IPS-NIHi11 (cell line): ENCODE measurements at regions not wholly inside any gene's neighbourhood (a gene's known extent, or its start where the extent isn't known, plus 50 kb on each side); places are given as distances from the start of the nearest gene placed in this dataset.

Experiments used
- DNase-seq: peaks from one replicate; pipeline ENCODE4 v3.0.0; 2012; ENCODE audit warnings: mixed read lengths, low spot score

DNA sequence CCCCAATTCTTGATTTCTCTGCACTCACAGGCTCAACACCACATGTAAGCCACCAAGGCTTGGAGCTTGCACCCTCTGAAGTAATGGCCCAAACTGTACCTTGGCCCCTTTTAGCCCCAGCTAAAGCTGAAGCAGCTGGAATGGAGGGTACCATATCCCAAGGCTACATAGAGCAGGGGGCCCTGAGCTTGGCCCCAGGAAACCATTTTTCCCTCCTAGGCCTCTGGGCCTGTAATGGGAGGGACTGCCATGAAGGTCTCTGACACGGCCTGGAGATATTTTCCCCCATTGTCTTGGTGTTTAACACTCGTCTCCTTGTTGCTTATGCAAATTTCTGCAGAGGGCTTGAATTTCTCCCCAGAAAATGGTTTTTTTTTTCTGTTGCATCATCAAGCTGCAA is 69.7 kb downstream of the SKA1 start:
- no peak for DNase-seq

- DNase-seq: no peak
These were observed 71.8 kb downstream of the SKA1 start for GRCh38 chr18:50446629-50447028.

- DNase-seq: no peak
These were observed 72.4 kb downstream of the SKA1 start for GRCh38 chr18:50447102-50447741.

DNA sequence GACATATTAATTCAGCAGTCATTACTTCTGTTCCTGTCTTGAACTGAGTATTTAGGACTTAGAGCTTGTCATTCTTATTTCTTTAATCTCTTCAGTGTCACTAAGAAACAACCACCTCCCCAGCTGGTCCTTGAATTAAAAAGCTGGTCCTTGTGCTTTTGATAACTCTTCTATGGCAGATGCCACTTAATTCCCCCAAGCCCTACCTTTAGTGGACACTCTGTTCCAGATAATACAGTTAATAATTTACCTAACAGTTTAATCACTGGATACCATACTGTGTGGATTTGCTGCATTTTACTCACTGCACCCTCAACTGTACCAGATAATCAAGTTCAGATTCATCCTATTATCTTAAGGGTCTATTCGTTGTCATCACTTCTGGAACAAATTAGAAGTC is 73.1 kb downstream of the SKA1 start:
- no peak for DNase-seq

GRCh38 chr18:50451100-50451842 is 76.4 kb downstream of the SKA1 start:
- no peak for DNase-seq

DNA sequence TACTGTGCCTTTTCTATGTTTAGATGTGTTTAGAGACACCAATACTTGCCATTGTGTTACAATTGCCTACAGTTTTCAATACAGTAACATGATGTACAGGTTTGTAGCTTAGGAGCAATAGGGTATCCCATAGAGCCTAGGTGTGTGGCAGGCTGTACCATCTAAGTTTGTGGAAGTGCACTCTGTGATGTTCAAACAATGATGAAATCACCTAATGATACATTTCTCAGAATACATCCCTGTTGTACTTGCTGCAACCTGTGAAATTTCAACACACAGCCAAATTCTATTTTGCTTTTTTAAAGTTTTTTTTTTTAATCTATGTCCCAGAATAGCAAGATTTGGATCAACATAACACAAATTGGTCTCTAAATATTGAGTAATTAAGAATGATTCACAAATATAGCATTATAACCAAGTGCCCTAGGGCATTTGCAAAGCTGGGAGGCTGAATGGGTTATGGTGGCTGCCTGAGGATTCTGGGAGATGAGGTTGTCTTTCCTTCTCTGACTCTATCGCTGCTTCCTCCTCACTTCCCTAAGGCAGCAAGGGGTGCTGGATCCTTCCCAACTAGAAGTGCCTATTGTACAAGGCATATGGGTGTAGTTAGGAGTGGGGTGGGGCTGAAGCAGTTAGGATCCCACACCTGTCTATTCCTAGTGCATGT is 78.3 kb downstream of the SKA1 start:
- DNase-seq: no peak

DNA sequence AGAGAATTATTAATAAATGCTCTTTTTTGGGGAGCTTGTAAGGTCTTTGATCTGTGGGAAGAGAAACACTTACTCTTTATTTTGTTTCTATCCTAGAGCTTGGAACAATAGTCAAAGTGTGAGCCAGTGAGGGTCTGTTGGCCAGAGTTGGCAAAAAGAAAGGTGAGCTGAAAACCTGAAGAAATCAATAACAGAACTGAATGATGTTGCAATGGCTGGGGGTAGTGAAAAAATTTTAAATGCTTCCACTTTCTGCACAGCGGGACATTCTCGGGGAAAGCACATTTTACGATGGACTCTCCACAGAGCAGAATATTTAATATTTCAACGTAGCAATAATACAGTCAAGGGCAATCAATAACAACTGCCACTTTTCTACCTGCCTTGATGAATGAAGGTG is 78.9 kb downstream of the SKA1 start:
- no peak for DNase-seq

DNA sequence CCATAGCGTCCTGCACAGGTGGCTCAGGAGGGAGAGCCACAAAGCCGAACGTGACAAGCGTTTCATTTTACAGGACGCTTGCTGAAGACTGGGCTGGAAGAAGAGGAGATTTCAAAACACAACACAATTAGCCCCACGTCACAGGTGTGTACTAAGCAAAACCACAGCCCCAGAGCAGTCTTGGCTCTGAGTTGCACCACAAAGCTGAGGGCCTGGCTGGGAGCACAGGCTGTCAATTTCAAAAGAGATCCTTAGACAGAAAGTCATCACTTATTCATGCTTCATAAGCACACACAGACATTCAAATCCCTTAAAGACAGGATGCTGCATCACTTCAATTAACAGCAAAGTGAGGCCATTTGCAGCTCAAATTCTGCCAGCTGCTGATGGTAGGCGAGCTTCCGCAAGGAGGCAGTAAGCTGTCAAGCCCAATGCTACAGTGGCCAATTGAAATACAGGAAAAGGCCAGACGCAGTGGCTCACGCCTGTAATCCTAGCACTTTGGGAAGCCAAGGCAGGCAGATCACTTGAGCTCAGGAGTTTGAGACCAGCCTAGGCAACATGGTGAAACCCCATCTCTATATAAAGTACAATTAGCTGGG is 79.6 kb downstream of the SKA1 start:
- DNase-seq: no peak

- no peak for DNase-seq
These were observed 81.4 kb downstream of the SKA1 start for GRCh38 chr18:50456285-50456684.

DNA sequence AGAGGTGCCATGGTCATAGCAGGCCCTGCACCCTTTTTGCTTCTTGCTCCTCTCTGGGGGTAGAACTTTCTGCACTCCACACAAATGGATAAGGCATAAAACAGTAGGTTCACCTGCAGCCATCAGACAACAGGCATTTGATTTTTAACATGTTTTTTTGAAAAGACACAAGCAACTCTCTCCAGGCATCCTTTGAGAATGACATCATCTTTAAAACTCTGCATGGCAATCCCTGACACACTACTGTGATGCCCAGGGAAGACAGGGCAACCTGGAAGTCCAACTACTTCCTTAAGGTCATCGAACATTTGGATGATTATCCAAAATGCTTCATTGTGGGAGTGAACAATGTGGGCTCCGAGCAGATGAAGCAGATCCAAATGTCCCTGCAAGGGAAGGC is 82.8 kb downstream of the SKA1 start:
- DNase-seq: no peak

DNA sequence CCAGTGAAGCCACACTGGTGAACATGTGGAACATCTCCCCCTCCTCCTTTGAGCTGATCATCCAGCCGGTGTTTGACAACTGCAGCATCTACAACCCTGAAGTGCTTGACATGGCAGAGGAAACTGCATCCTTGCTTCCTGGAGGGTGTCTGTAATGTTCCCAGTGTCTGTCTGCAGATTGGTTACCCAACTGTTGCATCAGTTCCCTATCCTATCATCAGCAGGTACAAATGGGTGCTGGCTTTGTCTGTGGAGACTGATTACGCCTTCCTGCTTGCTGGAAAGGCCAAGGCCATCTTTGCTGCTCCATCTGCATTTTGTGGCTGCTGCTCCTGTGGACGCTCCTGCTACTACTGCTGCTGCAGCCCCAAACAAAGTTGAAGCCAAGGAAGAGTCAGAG is 83.5 kb downstream of the SKA1 start:
- DNase-seq: no peak

DNA sequence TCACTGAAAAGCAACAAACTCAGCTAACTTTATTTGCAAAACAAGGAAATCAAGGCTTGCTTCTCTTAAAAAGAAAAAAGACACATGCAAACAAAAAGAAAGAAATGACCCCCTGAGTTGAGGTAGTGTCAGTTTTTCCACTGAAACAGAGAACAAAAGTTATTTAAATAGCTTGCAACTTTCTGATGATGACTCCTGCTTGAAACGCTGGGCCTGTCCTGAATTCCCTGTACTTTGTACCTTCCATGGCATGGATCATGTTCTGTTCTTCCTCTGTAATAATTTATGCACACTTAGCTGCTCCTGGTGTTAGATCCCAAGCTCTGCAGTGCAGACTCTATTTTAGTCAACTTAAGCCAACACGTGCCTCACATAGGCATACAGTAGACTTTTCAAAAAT is 84.0 kb downstream of the SKA1 start:
- no peak for DNase-seq

GRCh38 chr18:50460062-50460461 is 85.2 kb downstream of the SKA1 start:
- DNase-seq: no peak

- no peak for DNase-seq
These were observed 85.9 kb downstream of the SKA1 start for GRCh38 chr18:50460716-50461115.

DNA sequence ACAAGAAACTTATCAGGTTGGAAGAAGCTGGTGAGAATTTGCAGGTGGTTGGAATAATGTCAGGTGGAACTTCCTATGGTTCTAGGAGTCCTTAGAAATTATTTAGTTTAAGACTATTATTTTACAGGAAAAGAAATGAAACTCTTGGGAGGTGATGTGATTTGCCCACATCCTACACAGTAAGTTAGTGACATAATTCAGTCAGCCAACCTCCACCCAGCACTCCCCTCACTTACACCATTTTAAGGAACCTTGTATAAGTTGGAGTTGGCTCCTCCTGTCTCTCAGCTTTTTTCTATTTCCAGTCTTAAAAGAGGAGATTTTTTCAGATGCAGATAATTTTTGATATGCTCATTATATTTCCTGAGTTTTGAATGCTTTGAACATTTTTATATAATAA is 86.4 kb downstream of the SKA1 start:
- DNase-seq: no peak

- no peak for DNase-seq
These were observed 90.6 kb downstream of the SKA1 start for GRCh38 chr18:50465211-50466153.

- DNase-seq: no peak
These were observed 91.8 kb downstream of the SKA1 start for GRCh38 chr18:50466634-50467033.

DNA sequence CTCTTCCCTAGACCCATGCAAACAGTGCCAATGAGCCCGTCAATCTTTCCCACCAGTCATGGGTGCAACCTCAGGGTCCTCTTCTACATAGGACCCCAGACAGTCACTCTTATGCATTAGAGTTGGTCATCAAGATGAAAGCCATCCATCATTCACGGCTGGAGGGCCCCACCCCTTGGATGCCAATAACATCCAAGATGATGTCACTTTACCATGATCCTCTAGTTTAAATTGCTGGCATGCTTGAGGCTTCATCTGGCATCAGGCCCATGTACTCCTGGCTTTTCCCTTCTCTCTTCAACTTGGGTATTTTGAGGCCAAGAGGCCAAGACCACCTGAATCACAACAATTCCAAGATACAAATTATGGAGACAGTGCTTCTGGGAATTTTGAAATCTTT is 91.1 kb upstream of the MAPK4 start:
- no peak for DNase-seq

DNA sequence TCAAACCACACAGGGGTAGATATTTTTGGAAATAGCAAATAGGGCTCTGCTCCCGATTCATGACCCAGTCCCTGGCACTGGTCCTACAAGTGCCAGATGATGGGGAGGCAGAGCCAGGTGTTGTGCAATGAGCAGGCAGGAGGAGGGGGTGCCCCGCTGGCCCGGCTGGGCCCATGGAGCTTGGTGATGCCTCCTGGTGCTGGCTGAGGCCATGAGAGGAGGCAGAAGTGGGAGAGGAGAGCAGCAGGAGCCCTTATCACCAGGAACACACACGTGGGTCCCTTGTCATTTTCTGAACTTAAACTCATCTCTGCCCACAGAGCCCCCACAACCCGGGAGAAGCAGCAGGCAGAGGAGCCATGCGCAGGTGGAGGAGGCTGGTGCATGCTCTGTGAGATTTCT is 90.5 kb upstream of the MAPK4 start:
- DNase-seq: no peak

DNA sequence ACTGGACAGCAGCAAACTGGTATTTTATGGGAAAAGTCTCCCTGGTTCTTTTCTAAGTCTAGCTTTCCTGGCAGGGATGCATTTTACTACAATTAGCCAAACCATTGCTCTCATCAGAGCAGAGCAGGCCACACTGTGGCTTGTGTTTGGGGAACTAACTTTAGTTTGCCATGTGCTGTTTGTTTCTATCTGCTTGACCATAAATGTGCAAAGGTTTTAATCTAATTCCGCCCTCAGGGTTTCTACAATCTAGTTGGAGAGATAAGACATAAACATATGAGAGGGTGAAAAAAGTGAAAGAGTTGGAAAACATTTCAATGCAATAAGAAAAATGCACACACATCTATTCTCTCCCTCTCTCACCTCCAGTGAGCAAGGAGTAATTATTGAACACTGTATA is 86.9 kb upstream of the MAPK4 start:
- no peak for DNase-seq

GRCh38 chr18:50473881-50474280 is 86.0 kb upstream of the MAPK4 start:
- peak; percentile 26 for DNase-seq
